ENCODE measurements at regions not wholly inside any gene's neighbourhood (a gene's known extent, or its start where the extent isn't known, plus 50 kb on each side); places are given as distances from the start of the nearest gene placed in this dataset.
"Not testable (repeated sequence)": the region's sequence is repeated elsewhere in the genome, so short reads cannot be mapped to it uniquely, and the experiment has no call there.

GRCh38 chr2:87674729-87675128 lies 73.2 kb upstream of the PLGLB2 start:
- not testable (repeated sequence) for TF ChIP-seq EZH2 (IDR thresholded peaks at IDR 0.05; ENCODE audit: borderline replicate concordance, insufficient read depth, low read depth, low read length, poor library complexity, severe bottlenecking); CTCF (IDR thresholded peaks at IDR 0.05)
